Kidney epithelial cell (primary cell): ENCODE measurements at regions not wholly inside any gene's neighbourhood (a gene's known extent, or its start where the extent isn't known, plus 50 kb on each side); places are given as distances from the start of the nearest gene placed in this dataset.
"Not testable (repeated sequence)": the region's sequence is repeated elsewhere in the genome, so short reads cannot be mapped to it uniquely, and the experiment has no call there.

Source experiments
- DNase-seq: peaks from one replicate; pipeline ENCODE4 v3.0.0-alpha.2; 2010; ENCODE audit warnings: low read depth
- H3K27me3 ChIP-seq: 2 replicates; pipeline ENCODE4 v1.6.0; 2011; ENCODE audit warnings: low read length; ENCODE audit not compliant: control insufficient read depth, insufficient read depth
- H3K36me3 ChIP-seq: 2 replicates; pipeline ENCODE4 v1.5.1; 2011; ENCODE audit warnings: low read length; ENCODE audit not compliant: control insufficient read depth, insufficient read depth
- H3K4me3 ChIP-seq: 2 replicates; pipeline ENCODE4 v1.5.1; 2011; ENCODE audit warnings: low read depth, mild to moderate bottlenecking, control low read depth, low read length
- TF ChIP-seq, protein P1 (sequence below): IDR thresholded peaks from 2 replicates; pipeline ENCODE4 v1.5.1; 2011; ENCODE audit warnings: mild to moderate bottlenecking, moderate library complexity, low read length, control low read depth, inconsistent platforms; ENCODE audit not compliant: insufficient read depth, poor library complexity, severe bottlenecking

DNA sequence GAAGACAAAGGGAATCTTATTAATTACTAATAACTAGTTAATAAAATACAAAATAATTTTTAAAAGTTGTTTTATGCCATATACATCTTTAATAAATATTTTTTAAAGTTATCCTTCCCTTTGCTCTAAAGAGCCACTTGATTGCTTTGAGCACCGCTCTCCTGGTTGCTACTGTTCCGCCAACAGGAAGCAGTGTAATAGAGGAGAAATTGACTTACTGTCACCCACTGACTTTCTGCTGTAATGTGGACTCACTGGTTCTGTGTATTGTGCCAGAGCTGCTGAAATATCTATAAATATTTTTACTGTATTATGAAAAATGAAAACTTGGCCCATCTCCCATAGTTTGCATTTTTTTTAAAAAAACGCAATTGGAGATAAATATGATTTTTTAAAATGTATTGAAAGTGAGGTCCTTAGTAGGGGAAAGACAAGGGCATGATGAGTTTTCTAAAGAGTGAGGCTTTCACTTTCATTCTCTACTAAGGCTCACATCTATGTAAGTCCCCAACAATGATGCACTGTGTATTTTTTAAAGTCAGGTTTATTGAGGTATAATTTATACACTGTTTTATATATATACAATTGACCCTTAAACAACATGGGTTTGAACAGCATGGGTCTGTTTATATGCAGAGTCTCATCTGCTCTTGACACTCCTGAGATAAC, 100.5 kb downstream of the NPY start:
- DNase-seq = no peak
- no peaks in the 10 kb centered on the region for H3K27me3 ChIP-seq
- no peaks in the 10 kb centered on the region for H3K36me3 ChIP-seq
- H3K4me3 ChIP-seq = no peak overlapping the region
- TF ChIP-seq, protein P1, sequence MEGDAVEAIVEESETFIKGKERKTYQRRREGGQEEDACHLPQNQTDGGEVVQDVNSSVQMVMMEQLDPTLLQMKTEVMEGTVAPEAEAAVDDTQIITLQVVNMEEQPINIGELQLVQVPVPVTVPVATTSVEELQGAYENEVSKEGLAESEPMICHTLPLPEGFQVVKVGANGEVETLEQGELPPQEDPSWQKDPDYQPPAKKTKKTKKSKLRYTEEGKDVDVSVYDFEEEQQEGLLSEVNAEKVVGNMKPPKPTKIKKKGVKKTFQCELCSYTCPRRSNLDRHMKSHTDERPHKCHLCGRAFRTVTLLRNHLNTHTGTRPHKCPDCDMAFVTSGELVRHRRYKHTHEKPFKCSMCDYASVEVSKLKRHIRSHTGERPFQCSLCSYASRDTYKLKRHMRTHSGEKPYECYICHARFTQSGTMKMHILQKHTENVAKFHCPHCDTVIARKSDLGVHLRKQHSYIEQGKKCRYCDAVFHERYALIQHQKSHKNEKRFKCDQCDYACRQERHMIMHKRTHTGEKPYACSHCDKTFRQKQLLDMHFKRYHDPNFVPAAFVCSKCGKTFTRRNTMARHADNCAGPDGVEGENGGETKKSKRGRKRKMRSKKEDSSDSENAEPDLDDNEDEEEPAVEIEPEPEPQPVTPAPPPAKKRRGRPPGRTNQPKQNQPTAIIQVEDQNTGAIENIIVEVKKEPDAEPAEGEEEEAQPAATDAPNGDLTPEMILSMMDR = no peak

DNA sequence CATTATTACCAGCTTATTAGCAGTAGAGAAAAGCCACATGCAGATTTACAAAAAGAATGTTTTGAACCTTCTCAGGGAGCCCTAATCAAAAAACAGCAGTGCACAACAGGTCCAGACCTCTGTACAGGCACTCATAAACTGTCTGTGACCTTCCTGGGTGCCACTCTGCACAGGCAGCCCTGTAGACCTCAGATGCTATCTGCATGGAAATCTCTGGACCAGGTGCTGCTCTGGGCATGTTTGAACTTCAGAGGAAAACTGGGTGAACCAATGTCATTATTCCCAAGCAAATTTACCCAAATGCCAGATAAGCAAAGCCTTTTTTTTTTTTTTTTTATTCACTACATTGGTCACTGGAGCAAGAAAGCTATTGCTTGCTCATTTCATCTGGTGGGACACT, 104.2 kb downstream of the NPY start:
- TF ChIP-seq, protein P1 = no peak

DNA sequence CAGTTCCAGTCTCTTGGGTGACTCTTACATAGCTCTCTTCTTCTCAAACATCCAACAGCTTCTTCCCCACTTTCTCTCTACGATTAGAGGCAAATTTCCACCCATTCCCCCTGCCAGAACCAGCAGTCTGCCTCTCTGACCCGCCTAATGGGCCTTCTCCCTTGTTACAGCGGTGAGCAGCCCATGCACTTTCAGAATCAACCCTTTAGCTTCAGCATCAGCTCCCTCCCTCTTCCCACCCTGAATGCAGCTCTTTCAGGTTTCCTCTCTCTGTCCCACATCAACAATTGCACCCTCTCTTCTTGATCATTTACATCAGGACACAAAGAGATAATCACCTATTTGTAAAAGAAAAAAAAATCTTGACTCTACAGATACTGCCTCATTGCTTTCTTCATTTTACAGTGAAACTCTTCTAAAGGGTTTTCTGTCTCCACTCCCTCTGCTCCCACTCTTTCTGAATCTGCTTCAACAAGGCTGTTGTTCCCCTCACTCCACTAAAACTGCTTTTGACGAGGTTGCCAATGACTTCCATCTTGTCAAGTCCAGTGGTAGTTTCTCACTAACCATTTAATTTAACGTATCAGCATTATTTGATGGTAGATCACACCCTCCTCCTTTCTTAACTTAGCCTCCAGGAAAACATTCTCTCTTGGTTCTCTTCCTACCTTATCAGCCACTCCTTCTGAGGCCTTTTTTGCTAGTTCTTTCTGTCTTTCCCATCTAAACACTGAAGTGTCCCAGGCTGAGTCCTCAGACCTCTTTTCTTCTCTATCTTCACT, 106.6 kb downstream of the NPY start:
- Histone ChIP-seq H3K4me3 (no peak overlapping the region), H3K27me3 (no peaks in the 10 kb centered on the region), H3K36me3 (no peaks in the 10 kb centered on the region)
- TF ChIP-seq, protein P1 = no peak
- no peak for DNase-seq

More for the DNA sequence above, 104.2 kb downstream of the NPY start:
- no peak for DNase-seq
- no peak overlapping the region for H3K4me3 ChIP-seq
- H3K27me3 ChIP-seq = no peaks in the 10 kb centered on the region
- no peaks in the 10 kb centered on the region for H3K36me3 ChIP-seq

DNA sequence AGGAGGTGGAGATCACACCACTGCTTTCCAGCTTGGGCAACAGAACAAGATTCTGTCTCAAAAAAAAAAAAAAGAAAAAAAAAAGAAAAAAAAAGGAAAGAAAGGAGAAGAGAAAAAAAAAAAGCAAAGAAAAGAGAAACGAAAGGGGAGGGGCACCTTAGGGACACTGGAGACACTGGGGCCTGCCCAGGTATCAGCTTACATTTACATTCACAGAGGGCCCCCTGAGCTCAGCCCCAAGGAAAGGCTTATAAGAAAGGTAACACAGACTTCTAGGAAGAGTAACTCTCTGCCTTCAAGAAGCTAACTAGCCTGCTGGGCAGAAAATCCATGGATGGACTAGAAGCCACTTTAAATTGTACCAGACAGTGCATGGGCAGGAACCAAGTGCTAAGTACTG, 108.8 kb downstream of the NPY start:
- no peak for DNase-seq
- H3K4me3 ChIP-seq = no peak overlapping the region
- H3K27me3 ChIP-seq = no peaks in the 10 kb centered on the region
- TF ChIP-seq, protein P1 = no peak
- no peaks in the 10 kb centered on the region for H3K36me3 ChIP-seq

DNA sequence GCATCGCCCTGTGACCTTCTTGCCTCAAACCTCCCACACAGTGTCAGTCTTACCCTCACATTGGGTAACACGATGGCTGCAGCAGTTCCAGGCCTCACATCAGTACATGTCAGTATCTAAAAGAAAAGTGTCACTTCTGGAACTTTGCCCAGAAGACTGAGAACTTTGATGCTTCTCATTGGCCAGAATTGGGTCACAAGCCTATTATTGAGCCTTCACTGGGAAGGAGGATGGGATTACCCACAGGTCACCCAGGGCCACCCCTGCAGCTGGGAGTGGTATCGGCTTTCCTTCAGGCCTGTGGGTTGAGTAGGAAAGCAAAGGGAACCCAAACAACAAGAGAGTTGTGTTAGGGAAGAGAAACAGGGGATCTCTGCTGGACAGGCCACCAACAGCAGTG, 111.5 kb downstream of the NPY start:
- TF ChIP-seq, protein P1 = no peak
- no peak overlapping the region for H3K4me3 ChIP-seq
- DNase-seq = no peak
- no peaks in the 10 kb centered on the region for H3K27me3 ChIP-seq
- H3K36me3 ChIP-seq = no peaks in the 10 kb centered on the region

DNA sequence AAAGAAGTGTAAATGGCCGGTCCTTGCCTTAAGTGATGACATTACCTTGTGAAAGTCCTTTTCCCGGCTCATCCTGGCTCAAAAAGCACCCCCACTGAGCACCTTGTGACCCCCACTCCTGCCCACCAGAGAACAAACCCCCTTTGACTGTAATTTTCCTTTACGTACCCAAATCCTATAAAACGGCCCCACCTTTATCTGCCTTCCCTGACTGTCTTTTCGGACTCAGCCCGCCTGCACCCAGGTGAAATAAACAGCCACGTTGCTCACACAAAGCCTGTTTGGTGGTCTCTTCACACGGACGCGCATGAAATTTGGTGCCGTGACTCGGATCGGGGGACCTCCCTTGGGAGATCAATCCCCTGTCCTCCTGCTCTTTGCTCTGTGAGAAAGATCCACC, 112.4 kb downstream of the NPY start:
- H3K27me3 ChIP-seq, H3K36me3 ChIP-seq, DNase-seq, H3K4me3 ChIP-seq: not testable (repeated sequence)
